ENCODE measurements at regions not wholly inside any gene's neighbourhood (a gene's known extent, or its start where the extent isn't known, plus 50 kb on each side); places are given as distances from the start of the nearest gene placed in this dataset.

- TF ChIP-seq CTCF (IDR thresholded peaks at IDR 0.05) = no peak
- TF ChIP-seq EZH2 (IDR thresholded peaks at IDR 0.05; ENCODE audit: borderline replicate concordance, insufficient read depth, low read depth, low read length, poor library complexity, severe bottlenecking) = no peak
Measured at GRCh38 chr6:74577619-74578018, 628.2 kb downstream of the COL12A1 start.
